Activated CD8-positive, alpha-beta memory T cell treated with anti-CD3 and anti-CD28 coated beads for 24 hours (primary cell): ENCODE measurements at regions not wholly inside any gene's neighbourhood (a gene's known extent, or its start where the extent isn't known, plus 50 kb on each side); places are given as distances from the start of the nearest gene placed in this dataset.
"Not testable (repeated sequence)": the region's sequence is repeated elsewhere in the genome, so short reads cannot be mapped to it uniquely, and the experiment has no call there.

Experiments
- DNase-seq: peaks from one replicate; pipeline ENCODE4 v3.0.0-alpha.2; 2020

DNA sequence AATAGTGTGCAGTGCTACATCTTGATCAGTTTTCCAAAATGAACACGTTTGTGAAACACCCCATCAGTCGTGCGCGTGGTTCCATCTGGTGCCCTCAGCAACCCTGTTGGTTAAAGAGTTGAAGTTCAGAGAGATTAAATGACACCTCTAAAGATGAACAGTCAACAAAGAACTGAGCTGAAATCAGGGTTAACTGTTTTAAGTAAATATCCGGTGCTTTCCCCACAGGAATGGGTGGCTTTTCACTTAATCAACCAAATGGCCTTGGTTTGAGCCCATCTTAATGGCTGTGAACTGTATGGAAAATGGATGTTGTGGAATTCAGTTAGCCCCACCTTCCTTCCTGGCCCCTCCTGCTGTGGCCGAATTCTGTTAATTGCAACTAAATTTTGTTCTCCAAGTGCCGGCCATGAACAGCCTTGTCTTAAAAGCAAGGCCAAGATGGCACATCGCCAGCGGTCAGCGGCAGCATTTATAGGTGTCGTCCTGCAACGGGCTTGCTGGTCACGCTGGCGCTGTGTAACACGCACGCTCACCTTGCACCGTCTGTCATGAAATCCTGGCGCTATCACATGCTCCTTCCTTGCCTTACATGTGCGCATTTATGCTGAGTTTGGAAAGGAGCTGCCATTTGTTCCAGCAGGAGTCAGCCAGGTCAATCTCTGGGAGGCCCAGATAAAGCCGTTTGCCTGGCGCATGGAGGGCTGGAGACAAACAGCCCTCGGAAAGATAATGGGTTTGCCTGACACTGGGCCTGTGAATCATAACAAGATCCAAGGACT is 164.5 kb downstream of the ERMARD start:
- no peak for DNase-seq

DNA sequence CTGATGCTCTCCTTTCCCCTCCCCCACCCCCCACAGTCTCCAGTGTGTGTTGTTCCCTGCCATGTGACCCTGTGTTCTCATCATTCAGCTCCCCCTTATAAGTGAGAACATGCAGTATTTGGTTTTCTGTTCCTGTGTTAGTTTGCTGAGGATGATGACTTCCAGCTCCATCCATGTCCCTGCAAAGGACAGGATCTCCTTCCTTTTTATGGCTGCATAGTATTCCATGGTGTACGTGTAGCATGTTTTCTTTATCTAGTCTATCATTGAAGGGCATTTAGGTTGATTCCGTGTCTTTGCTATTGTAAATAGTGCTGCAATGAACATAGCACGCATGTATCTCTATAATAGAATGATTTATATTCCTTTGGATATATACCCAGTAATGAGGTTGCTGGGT is 162.3 kb downstream of the ERMARD start:
- not testable (repeated sequence) for DNase-seq

DNA sequence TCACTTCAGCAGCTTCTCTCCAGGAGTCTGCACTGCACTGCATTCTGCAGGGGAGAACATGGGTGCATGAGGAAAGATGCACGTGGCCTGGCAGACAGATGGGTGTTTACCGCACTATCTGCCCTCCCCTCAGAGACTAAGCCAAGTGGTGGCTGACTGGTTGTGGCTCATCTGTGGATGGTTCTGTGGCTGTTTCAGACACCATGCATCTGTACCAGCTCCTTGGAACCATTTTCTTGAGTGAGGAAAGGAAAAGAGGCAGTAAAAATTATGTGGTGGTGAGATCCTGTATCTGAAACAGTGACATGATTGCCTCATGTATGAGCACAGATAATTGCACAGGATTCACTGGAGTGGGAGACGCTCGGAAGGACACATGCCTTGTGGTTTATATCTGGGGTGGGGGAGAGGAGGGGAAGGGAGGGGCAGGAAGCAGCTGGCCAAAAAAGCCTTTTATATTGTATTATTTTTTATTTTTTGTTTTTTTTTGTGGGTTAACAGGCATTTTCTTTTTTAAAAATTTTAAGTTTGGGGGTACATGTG is 161.7 kb downstream of the ERMARD start:
- DNase-seq, result no peak

DNA sequence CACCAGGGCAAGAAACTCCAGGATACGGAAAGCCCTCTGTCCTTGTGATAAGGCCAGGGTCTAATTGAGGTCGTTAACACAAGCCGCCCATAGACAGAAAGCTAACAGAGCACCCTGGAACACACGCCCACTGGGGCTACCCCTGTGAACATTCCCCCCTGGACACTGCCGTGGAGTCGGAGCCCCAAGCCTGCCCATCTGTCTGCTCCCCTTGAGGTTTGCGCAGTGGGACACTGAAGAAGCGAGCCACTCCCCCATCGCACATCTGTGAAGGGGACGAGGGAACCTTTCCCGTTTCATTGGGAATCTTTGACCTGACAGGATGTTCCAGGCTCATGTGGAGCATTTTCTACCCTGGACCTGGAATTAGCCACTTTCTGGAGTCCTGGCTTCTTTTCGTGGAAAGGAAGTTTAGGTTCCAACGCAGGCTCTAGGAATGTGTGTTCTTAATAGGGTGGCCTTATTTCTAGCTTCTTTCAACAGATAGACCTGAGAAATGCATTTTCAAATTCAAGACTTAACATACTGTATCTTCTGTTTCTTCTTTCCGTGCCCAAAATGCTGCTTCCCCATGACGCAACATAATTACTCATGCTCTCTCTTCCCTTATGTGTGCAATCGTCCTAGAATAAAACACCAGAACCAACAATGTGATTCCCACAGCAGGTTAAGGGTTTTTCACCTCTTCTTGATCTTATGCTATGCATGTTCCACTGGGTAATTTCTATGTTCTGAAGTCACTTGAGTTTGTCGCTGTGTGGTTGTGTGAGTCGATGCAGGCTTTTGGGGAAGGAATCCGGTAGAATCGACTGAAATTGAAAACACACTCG is 161.1 kb downstream of the ERMARD start:
- DNase-seq, result no peak

DNA sequence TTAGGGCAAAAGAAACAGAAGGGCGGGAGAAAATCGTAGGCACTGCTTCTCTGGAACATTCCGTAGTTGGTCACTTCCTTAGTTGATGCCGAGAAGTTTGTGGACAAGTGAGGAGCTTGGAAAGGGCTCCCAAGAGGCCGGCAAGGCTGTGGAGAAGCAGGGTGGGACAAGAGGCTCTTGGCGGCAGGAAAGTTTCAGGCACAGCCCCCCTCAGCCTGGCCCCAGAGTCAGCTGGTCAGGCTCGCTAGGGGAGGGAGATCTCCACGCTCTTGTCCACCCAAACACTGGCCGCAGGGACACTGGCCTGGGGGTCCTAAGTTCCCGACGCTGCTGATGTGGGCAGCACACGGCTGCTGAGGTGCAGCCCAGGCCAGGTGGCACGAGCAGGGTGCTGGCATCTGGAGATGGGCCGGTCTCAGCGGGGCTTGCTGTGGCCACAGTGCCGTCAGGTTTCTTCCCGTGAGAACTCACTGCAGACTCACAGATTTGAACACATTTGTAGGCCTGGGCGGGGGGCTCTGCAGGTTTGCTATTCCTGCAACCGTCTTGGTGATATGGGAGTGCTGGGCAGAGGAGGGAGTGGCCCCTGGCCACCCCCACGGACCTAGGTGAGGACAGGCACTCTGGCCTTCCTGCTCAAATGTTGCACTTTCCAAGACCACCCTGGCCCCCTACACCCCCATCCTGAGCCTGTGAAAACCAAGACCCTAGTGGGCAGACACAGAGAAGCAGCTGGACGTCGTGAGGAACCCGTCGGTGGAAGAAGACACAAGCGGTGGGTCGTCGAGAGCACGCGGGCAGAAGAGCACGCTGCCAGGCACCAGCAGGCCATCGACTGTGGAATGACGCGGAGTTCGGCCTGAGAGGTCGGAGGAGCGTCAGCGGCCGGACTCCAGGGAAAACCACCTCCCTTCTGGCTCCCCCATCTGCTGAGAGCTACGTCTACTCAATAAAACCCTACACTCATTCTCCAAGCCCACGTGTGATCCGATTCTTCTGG is 160.1 kb downstream of the ERMARD start:
- DNase-seq, result no peak

DNA sequence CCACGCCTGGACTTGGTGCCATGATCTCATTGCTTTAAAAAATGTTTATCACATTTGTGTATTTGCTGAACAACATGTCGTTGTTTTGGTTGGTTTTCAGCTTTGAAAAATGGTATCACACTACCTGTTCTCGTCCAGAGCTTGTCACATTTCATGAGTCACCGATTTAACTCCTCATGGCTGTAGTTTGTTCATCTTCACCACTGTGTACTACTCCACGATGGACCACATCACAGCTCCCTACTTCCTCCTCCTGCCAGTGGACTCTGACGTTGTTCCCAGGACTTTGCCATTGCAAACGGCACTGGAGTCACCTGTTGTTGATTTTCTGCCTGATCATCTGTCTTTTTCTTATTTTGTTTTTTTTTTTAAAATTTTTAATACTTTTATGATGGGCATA is 157.7 kb downstream of the ERMARD start:
- DNase-seq, result no peak

DNA sequence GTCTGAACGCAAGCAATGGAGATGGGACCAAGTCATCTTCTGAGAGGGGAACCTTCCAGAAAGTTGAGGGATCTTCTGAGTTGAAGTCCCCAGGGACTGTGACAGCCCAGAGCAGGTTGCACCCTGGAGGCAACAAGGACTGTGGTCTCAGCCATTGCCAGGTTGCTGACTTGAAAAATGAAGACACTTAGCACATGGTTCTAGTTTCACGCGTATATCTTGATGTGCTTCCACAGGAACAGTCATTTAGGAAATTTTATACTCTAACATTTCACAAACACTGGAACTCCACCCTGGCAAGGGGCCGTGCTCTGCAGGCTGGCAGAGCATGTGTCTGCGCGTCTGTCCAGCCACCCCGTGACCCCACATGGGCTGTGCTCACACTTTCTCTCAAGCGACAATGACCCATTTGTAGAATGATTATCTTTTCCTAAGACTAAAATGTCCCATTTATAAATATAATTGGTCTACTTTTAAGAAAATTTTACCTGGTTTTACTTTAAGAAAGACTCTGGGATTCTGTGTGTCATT is 157.0 kb downstream of the ERMARD start:
- no peak for DNase-seq

DNA sequence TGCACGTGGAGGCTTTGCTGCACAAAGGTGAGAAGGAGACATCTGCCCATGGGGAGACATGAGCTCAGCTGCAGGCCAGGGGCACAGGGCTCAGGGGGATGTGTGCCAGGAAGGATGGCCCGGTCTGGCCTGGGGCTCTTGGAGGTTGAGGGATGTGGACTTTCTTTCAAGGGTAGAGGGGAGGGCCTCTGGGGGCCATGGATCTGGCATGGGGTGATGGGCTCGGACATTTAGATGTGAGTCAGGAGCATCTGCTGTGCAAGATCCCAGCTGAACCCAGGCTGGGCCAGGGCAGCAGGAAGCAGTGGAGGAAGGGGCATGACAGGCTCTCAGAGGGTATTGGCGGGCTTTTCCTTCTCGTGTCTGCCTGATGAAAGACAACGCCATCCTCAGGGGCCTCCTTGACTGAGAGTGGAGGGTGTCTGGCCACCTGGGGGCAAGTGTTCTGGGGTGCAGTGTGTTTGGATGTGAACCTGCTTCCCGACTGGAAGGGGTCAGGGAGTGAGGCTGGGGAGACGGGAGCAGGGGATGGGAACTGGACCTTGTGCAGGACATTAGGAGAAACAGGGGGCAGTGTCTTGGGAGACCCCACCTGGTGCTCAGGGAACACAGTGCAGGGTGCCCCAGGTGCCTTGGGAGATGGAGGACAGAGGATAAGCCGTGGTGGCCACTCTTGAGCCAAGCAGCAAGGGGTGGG is 156.1 kb downstream of the ERMARD start:
- DNase-seq, result no peak

DNA sequence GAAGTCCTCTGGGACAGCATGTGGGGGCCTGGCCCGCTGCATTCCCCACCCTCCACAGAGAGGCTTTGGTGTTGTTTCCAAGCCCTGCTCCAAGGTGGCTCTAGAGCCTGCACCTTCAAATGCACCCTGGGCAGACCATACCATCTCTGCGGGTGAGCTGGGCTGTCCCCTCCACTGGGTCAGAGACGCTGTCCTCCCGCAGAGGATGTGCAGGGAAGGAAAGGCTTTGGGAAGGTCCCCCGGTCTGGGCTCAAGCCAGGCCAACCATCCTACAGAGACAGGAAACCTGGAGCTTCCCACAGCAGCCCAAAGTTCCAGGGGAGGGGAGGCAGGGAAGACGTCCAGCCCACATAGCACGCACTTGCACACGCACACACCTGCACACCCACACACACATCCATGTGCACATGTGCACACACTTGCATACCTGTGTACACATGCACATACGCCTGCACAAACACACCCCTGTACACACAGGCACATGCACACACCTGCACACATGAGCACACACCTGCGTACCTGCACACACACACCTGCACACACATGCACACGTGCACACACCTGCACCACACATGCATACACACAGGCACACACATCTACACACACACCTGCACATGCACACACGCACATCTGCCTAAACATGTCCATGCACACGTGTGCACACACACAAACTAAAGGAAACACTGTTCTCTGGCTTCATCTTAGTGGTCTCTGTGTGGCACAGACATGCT is 155.4 kb downstream of the ERMARD start:
- DNase-seq, result no peak

DNA sequence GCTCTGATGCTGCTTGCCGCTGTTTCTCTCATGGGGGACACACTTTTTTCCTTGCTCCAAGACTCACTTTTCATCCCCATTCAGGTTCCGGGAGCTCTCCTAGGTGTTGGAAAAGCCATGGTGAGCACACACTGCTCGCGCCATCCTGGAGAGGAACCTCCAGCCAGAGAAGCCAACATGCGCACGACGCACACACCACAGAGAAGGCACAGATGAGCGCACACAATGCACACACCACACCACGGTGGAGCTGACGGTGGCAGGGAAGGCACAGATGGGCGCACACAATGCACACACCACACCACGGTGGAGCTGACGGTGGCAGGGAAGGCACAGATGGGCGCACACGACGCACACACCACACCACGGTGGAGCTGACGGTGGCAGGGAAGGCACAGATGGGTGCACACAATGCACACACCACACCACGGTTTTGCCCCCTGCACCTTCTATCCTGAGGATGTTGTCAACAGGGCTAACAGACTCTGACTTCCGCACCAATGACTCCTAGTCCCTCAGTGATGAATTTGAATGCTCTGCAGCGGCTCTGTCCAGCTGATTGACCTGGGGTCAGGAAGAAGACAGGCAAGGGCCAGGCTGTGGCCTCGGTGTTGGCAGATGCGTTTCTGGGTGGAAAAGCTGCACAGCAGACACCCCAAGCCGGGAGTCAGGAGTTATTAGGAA is 154.7 kb downstream of the ERMARD start:
- DNase-seq, result no peak

DNA sequence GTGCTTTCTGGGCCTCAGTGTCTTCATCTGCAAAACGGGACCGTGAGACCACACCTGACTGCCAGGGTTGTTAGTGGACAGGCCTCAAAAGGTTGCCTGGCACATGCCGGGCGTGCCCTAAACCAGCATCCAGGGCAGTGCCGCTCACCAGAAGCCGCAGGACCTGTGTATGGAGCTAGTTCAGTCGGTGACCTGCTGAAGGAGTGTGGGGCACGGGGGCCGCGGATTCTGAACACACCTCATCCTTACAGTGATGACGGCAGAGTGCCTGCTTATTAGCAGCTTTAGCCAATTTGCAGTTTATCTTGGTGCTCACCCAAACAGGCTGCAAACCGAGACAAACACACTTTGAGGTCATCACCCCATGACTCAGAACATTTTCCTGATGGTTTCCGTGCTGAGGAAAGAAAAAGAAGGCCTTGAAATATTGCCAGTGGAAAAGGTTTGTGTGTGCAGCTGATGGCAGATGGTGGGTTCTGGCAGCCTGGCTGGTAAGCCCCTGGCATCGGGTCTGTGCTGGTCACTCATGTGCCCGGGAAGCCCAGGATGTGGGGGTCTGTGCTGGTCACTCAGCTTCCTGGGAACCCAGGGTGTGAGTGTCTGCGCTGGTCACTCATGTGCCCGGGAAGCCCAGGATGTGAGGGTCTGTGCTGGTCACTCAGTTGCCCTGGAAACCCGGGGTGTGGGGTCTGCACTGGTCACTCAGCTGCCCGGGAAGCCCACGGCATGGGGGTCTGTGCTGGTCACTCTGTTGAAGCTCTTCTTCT is 153.8 kb downstream of the ERMARD start:
- DNase-seq, result no peak

DNA sequence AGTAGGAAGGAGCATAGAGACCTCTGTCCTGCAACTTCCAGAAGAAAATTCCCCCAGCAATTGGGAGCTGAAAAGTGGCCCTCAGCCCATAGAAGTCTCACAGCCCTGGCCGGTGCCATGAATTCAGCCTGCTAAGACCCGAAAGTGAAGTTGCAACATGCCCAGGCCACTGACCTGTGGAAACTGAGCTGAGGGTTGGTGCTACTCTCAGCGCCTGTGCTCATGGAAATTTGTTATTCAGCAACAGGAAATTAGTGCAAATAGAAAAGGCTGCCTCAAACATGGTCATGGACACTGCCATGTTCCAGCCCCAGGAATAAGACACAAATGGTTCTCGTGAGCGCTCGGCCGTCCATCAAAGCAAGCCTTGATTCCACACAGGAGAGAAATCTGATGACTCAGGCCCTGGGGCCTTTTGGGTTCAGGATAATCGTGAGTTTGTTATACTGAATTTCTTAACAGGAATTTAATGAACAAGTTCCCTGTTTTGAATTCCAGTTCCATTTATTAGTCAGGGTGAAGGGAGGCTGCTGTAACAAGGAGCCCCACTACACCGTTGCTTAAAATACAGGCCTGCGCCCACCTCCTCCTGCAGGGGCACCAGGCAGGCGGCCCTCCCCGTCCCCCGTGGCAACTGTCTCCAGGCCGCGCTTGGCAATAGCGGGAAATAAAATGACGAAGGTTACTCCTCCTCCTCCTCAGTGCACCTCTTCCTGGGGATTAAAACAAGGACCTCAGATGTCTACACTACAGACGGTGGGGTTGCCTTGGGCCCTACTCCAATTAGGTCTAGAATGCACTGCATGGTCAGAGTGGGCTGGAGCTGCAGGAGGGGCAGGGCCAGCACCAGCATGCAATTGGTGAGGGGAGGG is 152.9 kb downstream of the ERMARD start:
- DNase-seq, result no peak

DNA sequence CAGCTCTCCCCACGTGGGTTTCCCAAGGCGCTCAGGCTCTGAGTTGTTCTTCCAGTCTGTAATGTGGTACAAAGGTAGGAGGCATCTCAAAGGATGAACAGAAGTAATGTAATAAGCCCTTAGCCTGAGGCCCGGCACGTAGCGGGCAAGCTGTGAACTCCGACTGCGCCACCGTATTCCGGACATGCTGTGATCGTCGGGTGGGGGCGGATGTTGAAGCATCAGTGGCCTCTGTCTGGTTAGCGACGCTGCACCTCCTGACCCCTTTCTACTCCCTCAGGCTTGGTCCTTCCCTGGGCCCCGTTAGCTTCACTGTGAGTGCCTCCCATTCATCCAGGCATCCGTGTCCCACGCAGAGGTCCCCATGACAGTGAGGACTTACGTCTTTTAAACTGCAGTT is 151.7 kb downstream of the ERMARD start:
- DNase-seq, result no peak

DNA sequence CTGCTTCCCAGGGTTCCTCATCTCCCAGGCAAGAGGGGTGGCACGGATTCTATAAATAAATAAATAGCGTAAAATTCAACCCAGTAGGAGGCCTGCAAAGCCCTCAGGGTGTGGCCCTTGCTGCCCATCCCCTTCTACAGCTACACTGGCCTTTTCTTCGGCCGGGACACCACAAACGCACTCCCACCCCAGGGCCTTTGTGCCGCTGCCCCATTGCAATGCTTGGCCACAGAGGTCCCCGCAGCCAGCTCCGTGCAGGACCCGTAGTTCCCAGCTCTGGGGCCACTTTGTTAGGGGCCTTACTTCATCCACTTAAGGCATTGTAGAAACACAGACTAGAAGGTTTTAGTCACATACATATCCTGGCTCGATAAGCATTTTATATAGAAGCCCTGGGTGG is 151.2 kb downstream of the ERMARD start:
- DNase-seq, result no peak

DNA sequence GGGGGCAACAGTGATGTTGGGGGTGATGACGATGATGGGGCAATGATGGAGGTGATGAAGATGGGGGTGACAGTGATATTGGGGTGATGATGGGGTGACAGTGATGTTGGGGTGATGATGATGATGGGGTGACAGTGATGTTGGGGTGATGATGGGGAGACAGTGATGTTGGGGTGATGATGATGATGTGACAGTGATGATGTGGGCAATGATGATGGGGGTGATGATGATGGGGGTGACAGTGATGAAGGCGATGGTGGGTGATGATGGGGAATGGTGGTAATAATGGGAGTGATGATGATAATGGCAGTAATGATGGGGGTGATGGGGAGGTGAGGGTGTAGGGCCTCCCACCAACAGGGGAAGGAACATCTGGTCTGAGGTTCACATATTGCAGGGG is 150.6 kb downstream of the ERMARD start:
- no peak for DNase-seq

DNA sequence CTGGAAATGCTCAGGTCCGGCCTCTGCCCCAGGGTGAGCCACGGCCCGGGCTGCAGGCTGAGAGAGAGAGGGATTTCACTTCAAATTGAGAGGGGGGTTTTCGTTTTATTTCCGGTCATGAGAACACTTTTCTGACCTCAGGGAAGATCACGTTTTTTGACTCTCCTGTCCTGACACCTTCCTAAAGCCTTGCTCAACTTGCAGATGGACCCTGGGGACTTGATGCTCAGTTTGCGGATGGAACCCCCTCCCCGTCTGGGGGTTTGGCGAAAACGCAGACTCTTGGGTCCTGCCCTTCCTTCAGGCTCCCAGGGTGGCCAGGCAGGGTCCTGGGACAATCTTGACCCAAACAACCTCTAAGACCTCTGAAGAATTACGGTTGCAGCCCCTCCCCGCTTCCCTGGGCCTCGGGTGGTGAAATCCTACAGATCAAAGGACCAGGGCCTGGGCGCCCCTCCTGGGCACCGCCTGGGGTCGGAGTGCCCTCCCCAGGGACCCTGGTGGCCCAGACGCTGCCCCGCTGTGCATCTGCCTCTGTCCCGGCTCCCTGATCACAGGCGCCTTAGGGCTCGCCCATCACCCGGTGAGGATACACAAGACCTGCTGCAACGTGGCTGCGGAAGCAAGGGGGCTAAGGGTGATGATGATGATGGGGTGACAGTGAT is 148.2 kb downstream of the ERMARD start:
- DNase-seq, result no peak

DNA sequence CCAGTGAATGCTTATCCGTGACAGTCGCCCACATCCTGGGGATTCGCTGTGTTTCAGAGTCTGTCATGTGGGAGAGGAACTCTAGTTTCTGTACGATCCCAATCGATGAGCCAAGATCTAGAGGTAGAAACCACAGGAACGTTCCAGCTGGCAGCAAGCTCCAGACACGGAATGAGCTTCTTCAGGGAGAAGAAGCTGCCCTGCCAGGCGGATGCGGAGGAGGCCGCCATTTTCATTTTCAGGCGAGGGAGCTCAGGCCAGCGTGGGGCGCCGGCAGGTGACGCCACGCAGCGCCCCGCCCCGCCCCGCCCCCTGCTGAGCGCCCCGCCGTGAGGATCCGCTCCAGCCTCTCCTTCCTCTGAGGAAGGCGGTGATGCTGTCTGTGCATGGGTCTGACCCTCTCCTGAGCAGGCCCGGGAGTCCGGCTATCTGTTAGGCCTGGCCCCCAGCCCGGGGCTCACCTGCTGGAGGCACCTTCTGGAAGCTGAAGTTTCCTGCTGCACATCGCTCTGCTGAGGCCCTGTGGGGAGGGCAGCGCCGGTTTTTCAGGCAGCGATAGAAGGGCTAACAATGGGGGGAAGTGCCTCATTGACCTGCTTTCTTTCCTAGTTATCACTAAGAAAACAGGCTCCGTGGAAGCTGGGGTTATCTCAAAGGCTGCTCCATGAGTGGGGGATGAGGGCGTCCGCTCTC is 147.5 kb downstream of the ERMARD start:
- DNase-seq, result no peak
